ENCODE measurements at regions not wholly inside any gene's neighbourhood (a gene's known extent, or its start where the extent isn't known, plus 50 kb on each side); places are given as distances from the start of the nearest gene placed in this dataset.

DNA sequence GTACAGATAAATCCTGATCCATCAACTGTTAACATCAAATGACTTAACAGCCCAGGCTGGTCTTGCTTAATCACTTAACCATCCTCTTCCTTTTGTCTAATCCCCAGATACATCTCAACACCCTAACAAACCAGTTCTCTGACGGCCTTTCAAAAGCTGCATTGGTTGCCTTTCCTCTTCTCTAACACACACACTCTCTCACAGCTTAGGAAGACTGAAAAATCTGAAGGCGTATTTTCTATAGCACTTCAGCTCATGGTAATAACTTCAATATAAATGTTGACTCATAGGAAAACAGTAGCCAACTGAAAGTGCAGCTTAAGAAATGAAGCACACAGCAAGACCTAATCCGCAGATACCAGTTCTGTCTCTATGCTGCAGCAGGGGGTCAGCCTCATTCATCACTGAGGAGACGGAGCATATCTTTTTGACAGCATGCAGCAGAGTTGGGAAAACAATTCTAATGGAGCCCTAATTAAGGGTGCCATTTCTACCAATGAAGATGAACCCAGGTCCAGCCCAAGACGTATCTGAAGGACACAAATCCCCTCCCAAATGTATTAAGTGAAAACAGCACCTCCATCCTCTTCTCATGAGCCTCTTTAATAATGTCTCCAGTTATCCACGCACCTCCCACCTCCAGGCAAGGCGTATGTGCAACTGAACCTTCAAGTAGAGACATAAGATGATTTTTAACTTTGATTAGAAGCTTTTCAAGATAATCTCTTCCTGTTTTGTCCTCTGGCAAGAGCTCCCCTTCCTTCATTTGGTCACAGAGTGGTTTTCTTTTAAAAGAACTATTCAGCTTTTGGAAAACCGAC lies 211.7 kb upstream of the NFE2L3 start:
- Histone ChIP-seq H3K36me3 (ENCODE audit: control insufficient read depth in 2 of 2, extremely low read depth in 1 of 2, insufficient read depth in 1 of 2, low read length in 1 of 2) (no peaks in the 10 kb centered on the region), H3K9me3 (no peaks in the 10 kb centered on the region), H3K27ac (ENCODE audit: low read length) (no peak overlapping the region), H3K4me3 (ENCODE audit: control insufficient read depth in 1 of 2, extremely low read depth in 1 of 2, low read length in 1 of 2) (no peak overlapping the region), H3K27me3 (replicated peaks in 1 of 2; ENCODE audit: control insufficient read depth in 2 of 2, extremely low read depth in 1 of 2, insufficient read depth in 2 of 2, low read length in 1 of 2) (peaks cover 0 to 8% of the 10 kb centered on the region in 2 experiments), H3K4me1 (ENCODE audit: control insufficient read depth in 1 of 2, extremely low read depth in 1 of 2, insufficient read depth in 2 of 2, low read length in 2 of 2) (peaks cover 2 to 3% of the 10 kb centered on the region in 2 experiments)
- Mint-ChIP-seq H3K27ac (peak overlapping the region in 1 of 2 donors; percentile 53), H3K4me3 (peak overlapping the region in 2 of 3 donors; percentile 13 to 37), H3K27me3 (peaks cover 8 to 36% of the 10 kb centered on the region in 2 donors), H3K36me3 (no peaks in the 10 kb centered on the region), H3K9me3 (peaks cover 0 to under 1% (median 0%) of the 10 kb centered on the region in 3 donors), H3K4me1 (peaks cover 10 to 14% (median 12%) of the 10 kb centered on the region in 3 donors)
- WGBS (ENCODE audit: insufficient coverage), result 27% methylated on average over 3 of the region's 8 CpGs
- CTCF ChIA-PET, result interaction anchor here (0.6 to 0.7 kb wide), 2 partner anchors 43 to 1657 kb away, joined by 3 to 4 read pairs; no protein-coding TSS in a partner anchor
- ATAC-seq (replicated peaks in 1 of 4) (peak in 1 of 4 experiments; percentile 28), DNase-seq (no peak)
- POLR2A ChIA-PET, result interaction anchor here (0.6 kb wide), 2 partner anchors 11 to 36 kb away, joined by 4 read pairs; no protein-coding TSS in a partner anchor

DNA sequence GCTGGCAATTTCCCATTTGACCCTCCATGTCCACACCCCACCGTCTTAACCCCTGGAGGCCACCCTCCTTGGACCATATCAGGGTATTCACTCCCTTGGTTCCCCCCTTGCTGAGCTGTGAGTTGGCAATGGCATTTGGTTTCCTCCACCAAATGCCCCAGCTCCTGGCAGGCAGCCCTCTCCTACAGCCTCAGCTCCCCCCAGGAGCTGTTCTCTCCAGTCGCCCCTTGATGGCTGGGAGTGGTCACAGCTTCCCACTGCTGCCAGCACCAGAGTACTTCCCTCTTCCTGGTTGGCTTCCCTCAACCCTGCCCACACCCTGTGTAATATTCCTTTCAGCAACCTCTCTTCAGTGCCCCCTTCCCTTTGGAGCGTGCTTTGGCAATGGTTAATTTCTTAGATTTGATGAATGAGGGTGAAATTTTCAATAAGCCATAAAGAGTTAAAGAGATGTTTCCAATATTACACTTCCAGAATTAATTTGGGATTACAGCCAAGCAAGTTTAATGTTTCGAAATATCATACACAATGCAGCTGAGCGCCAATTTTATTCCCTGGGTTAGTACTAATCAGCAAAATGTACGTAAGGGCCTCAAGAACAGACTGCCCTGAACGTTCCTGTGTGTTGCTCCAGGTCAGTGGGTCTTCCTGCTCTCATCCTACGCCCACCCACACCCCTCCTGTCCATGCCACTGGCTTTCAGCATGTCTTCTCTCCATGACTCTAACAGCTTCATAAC lies 207.1 kb upstream of the NFE2L3 start:
- peaks cover 9 to 12% of the 10 kb centered on the region in 2 experiments for H3K4me1 ChIP-seq (ENCODE audit: control insufficient read depth in 1 of 2, extremely low read depth in 1 of 2, insufficient read depth in 2 of 2, low read length in 2 of 2)

DNA sequence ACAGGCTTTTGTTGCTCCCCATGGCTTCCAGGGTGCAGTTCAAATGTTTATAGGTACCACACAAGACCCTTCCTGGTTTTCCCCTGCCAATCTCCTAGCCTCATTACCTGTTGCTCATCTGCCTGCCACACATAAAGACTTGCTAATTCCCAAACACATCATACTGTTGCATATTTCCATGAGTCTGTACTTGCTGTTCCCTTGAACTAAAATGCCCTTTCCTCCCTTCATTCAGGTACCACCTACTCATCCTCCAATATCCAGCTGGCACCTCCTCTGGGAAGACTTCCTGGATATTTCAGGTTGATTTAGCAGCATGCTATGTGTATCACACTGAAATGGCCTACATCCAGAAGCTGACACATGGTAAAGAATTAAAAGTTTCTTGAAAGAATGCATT lies 206.4 kb upstream of the NFE2L3 start:
- DNase-seq (no peak), ATAC-seq (replicated peaks in 1 of 4) (no peak)
- peaks cover 20 to 23% (median 21%) of the 10 kb centered on the region in 3 donors for H3K4me1 Mint-ChIP-seq
- H3K9me3 ChIP-seq, result no peaks in the 10 kb centered on the region
- peaks cover 16% of the 10 kb centered on the region in 2 experiments for H3K4me1 ChIP-seq (ENCODE audit: control insufficient read depth in 1 of 2, extremely low read depth in 1 of 2, insufficient read depth in 2 of 2, low read length in 2 of 2)
- ChIA-PET POLR2A (no interaction called here), CTCF (no interaction called here)
- no peak overlapping the region for H3K27ac ChIP-seq (ENCODE audit: low read length)
- H3K27ac Mint-ChIP-seq, result no peak overlapping the region
- no peak overlapping the region for H3K4me3 Mint-ChIP-seq
- H3K36me3 ChIP-seq (ENCODE audit: control insufficient read depth in 2 of 2, extremely low read depth in 1 of 2, insufficient read depth in 1 of 2, low read length in 1 of 2), result no peaks in the 10 kb centered on the region
- H3K27me3 Mint-ChIP-seq, result peaks cover 0 to 29% of the 10 kb centered on the region in 2 donors
- no peaks in the 10 kb centered on the region for H3K9me3 Mint-ChIP-seq
- H3K27me3 ChIP-seq (replicated peaks in 1 of 2; ENCODE audit: control insufficient read depth in 2 of 2, extremely low read depth in 1 of 2, insufficient read depth in 2 of 2, low read length in 1 of 2), result peaks cover 0 to 11% of the 10 kb centered on the region in 2 experiments
- no peak overlapping the region for H3K4me3 ChIP-seq (ENCODE audit: control insufficient read depth in 1 of 2, extremely low read depth in 1 of 2, low read length in 1 of 2)
- H3K36me3 Mint-ChIP-seq, result no peaks in the 10 kb centered on the region

More for the DNA sequence above, 207.1 kb upstream of the NFE2L3 start:
- POLR2A ChIA-PET, result no interaction called here
- Histone ChIP-seq H3K36me3 (ENCODE audit: control insufficient read depth in 2 of 2, extremely low read depth in 1 of 2, insufficient read depth in 1 of 2, low read length in 1 of 2) (no peaks in the 10 kb centered on the region), H3K27ac (ENCODE audit: low read length) (no peak overlapping the region), H3K27me3 (replicated peaks in 1 of 2; ENCODE audit: control insufficient read depth in 2 of 2, extremely low read depth in 1 of 2, insufficient read depth in 2 of 2, low read length in 1 of 2) (peaks cover 0 to 8% of the 10 kb centered on the region in 2 experiments), H3K4me3 (ENCODE audit: control insufficient read depth in 1 of 2, extremely low read depth in 1 of 2, low read length in 1 of 2) (no peak overlapping the region), H3K9me3 (no peaks in the 10 kb centered on the region)
- no peaks in the 10 kb centered on the region for H3K9me3 Mint-ChIP-seq
- DNase-seq (no peak), ATAC-seq (replicated peaks in 1 of 4) (no peak)
- H3K4me3 Mint-ChIP-seq, result no peak overlapping the region
- CTCF ChIA-PET, result interaction anchor here in 1 of 2 donors (0.5 kb wide), 1 partner anchor 11 kb away, joined by 3 read pairs; no protein-coding TSS in a partner anchor
- WGBS (ENCODE audit: insufficient coverage), result 83% methylated on average over 7 of the region's 8 CpGs
- H3K27ac Mint-ChIP-seq, result peak overlapping the region in 1 of 2 donors; percentile 20
- H3K36me3 Mint-ChIP-seq, result no peaks in the 10 kb centered on the region
- H3K27me3 Mint-ChIP-seq, result peaks cover 0 to 30% of the 10 kb centered on the region in 2 donors
- H3K4me1 Mint-ChIP-seq, result peaks cover 21 to 23% (median 22%) of the 10 kb centered on the region in 3 donors

DNA sequence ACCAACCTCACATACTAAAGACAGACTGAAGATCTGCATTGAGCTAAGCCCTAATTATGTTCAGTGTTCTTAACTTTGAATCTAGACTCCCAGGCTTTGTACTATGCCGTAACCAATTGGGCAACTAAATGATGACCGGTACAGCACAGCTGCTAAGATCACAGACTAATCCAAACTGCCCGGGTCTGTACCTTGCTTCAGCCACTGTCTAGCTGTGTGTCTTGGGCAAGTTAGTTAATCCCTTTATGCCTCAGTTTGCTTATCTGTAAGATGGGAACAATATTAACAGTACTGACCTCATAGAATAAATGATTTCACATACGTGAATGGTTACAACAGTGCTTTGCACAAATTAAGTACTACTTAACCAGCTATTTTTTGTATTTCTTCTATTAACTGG lies 205.8 kb upstream of the NFE2L3 start:
- Histone ChIP-seq H3K9me3 (no peaks in the 10 kb centered on the region), H3K4me1 (ENCODE audit: control insufficient read depth in 1 of 2, extremely low read depth in 1 of 2, insufficient read depth in 2 of 2, low read length in 2 of 2) (peaks cover 13 to 15% of the 10 kb centered on the region in 2 experiments), H3K27ac (ENCODE audit: low read length) (no peak overlapping the region), H3K36me3 (ENCODE audit: control insufficient read depth in 2 of 2, extremely low read depth in 1 of 2, insufficient read depth in 1 of 2, low read length in 1 of 2) (no peaks in the 10 kb centered on the region), H3K27me3 (replicated peaks in 1 of 2; ENCODE audit: control insufficient read depth in 2 of 2, extremely low read depth in 1 of 2, insufficient read depth in 2 of 2, low read length in 1 of 2) (peaks cover 0 to 11% of the 10 kb centered on the region in 2 experiments), H3K4me3 (ENCODE audit: control insufficient read depth in 1 of 2, extremely low read depth in 1 of 2, low read length in 1 of 2) (no peak overlapping the region)
- ChIA-PET POLR2A (no interaction called here), CTCF (no interaction called here)
- no peaks in the 10 kb centered on the region for H3K36me3 Mint-ChIP-seq
- no peak overlapping the region for H3K4me3 Mint-ChIP-seq
- H3K9me3 Mint-ChIP-seq, result no peaks in the 10 kb centered on the region
- ATAC-seq (replicated peaks in 1 of 4), result no peak
- H3K27me3 Mint-ChIP-seq, result peaks cover 0 to 27% of the 10 kb centered on the region in 2 donors
- WGBS (ENCODE audit: insufficient coverage), result no CpG with 5 or more reads among the region's 4 CpGs
- H3K27ac Mint-ChIP-seq, result no peak overlapping the region
- H3K4me1 Mint-ChIP-seq, result peaks cover 15 to 23% (median 20%) of the 10 kb centered on the region in 3 donors
- DNase-seq, result no peak

- Mint-ChIP-seq H3K9me3 (no peaks in the 10 kb centered on the region), H3K27me3 (peaks cover 0 to 24% of the 10 kb centered on the region in 2 donors), H3K27ac (no peak overlapping the region), H3K36me3 (no peaks in the 10 kb centered on the region), H3K4me1 (peaks cover 19 to 25% (median 20%) of the 10 kb centered on the region in 3 donors), H3K4me3 (no peak overlapping the region)
- ChIA-PET POLR2A (no interaction called here), CTCF (interaction anchor here in 1 of 2 donors (0.8 to 1.0 kb wide), 3 partner anchors 40 to 55 kb away, joined by 3 read pairs; no protein-coding TSS in a partner anchor)
- no peak for ATAC-seq (replicated peaks in 1 of 4)
- no peaks in the 10 kb centered on the region for H3K36me3 ChIP-seq (ENCODE audit: control insufficient read depth in 2 of 2, extremely low read depth in 1 of 2, insufficient read depth in 1 of 2, low read length in 1 of 2)
- no peak for DNase-seq
- WGBS (ENCODE audit: insufficient coverage), result 94% methylated on average over 6 of the region's 13 CpGs
- H3K4me1 ChIP-seq (ENCODE audit: control insufficient read depth in 1 of 2, extremely low read depth in 1 of 2, insufficient read depth in 2 of 2, low read length in 2 of 2), result peaks cover 13 to 18% of the 10 kb centered on the region in 2 experiments
- H3K4me3 ChIP-seq (ENCODE audit: control insufficient read depth in 1 of 2, extremely low read depth in 1 of 2, low read length in 1 of 2), result no peak overlapping the region
- peaks cover 0 to 6% of the 10 kb centered on the region in 2 experiments for H3K27me3 ChIP-seq (replicated peaks in 1 of 2; ENCODE audit: control insufficient read depth in 2 of 2, extremely low read depth in 1 of 2, insufficient read depth in 2 of 2, low read length in 1 of 2)
- no peak overlapping the region for H3K27ac ChIP-seq (ENCODE audit: low read length)
- no peaks in the 10 kb centered on the region for H3K9me3 ChIP-seq
These were observed 204.1 kb upstream of the NFE2L3 start for GRCh38 chr7:25947669-25948516.
